Liver (tissue), 3 donors: ENCODE measurements at regions not wholly inside any gene's neighbourhood (a gene's known extent, or its start where the extent isn't known, plus 50 kb on each side); places are given as distances from the start of the nearest gene placed in this dataset.

Experiments used
- CTCF ChIP-seq: fragments of 150-350 bp; IDR thresholded peaks from 2 replicates; pipeline ENCODE4 v1.5.1; 2017; ENCODE audit warnings: improper control_type of control experiment, low read depth, low read length; ENCODE audit not compliant: missing input control
- EGR1 ChIP-seq, 2 donors: IDR thresholded peaks; 2 replicates each; pipeline ENCODE4 v1.6.1; 2016 to 2018; ENCODE audit warnings: antibody characterized with exemption in 2 of 2, low read depth in 2 of 2
- GABPA ChIP-seq, 2 donors: IDR thresholded peaks in 1 of 2; conservative IDR thresholded peaks in 1 of 2; 2 replicates each; pipeline ENCODE4 v1.6.1; 2016; ENCODE audit warnings: antibody characterized with exemption in 2 of 2, mild to moderate bottlenecking in 1 of 2, moderate library complexity in 1 of 2
- HNF4G ChIP-seq: IDR thresholded peaks from 2 replicates; pipeline ENCODE4 v1.6.1; 2016; ENCODE audit warnings: antibody characterized with exemption
- RAD21 ChIP-seq, 2 donors: IDR thresholded peaks; 2 replicates each; pipeline ENCODE4 v1.6.1; 2016; ENCODE audit warnings: antibody characterized with exemption in 2 of 2, mild to moderate bottlenecking in 2 of 2
- TAF1 ChIP-seq: conservative IDR thresholded peaks from 2 replicates; pipeline ENCODE4 v1.6.1; 2016; ENCODE audit warnings: antibody characterized with exemption, mild to moderate bottlenecking
- TF ChIP-seq, protein P1 (sequence below): IDR thresholded peaks from 2 replicates; pipeline ENCODE4 v1.6.1; 2016; ENCODE audit warnings: antibody characterized with exemption, mild to moderate bottlenecking
- TF ChIP-seq, protein P2 (sequence below): IDR thresholded peaks from 2 replicates; pipeline ENCODE4 v1.6.1; 2016; ENCODE audit warnings: antibody characterized with exemption
- donor health status: healthy.
- donor health status: healthy.

DNA sequence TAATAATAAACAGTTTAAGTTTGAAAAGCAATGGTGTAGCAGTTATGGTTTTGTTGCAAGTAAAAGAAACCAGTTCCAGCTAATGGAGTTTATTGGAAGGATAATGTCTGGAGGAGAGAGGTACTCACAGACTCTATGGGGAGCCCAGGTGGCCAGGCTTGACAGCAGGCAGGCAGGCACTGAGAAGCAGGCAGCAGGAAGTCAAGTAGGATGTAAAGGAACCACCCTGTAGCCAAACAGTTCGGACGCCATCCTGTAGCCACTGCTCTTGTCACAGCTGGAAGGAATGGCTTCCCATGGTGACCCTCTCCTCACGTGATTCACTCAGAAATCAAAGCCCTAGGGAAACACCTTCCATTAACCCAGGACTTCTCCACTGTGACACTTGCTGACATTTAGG, 96.7 kb upstream of the MC3R start:
- TF ChIP-seq EGR1 (IDR thresholded peaks at IDR 0.05; ENCODE audit: low read depth in 2 of 2) (no peak), HNF4G (no peak), GABPA (IDR thresholded peaks at IDR 0.05 in 1 of 2, conservative IDR thresholded peaks at IDR 0.05 in 1 of 2) (no peak), RAD21 (IDR thresholded peaks at IDR 0.05) (no peak), CTCF (no peak), TAF1 (no peak)
- TF ChIP-seq, protein P1, sequence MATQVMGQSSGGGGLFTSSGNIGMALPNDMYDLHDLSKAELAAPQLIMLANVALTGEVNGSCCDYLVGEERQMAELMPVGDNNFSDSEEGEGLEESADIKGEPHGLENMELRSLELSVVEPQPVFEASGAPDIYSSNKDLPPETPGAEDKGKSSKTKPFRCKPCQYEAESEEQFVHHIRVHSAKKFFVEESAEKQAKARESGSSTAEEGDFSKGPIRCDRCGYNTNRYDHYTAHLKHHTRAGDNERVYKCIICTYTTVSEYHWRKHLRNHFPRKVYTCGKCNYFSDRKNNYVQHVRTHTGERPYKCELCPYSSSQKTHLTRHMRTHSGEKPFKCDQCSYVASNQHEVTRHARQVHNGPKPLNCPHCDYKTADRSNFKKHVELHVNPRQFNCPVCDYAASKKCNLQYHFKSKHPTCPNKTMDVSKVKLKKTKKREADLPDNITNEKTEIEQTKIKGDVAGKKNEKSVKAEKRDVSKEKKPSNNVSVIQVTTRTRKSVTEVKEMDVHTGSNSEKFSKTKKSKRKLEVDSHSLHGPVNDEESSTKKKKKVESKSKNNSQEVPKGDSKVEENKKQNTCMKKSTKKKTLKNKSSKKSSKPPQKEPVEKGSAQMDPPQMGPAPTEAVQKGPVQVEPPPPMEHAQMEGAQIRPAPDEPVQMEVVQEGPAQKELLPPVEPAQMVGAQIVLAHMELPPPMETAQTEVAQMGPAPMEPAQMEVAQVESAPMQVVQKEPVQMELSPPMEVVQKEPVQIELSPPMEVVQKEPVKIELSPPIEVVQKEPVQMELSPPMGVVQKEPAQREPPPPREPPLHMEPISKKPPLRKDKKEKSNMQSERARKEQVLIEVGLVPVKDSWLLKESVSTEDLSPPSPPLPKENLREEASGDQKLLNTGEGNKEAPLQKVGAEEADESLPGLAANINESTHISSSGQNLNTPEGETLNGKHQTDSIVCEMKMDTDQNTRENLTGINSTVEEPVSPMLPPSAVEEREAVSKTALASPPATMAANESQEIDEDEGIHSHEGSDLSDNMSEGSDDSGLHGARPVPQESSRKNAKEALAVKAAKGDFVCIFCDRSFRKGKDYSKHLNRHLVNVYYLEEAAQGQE = no peak
- TF ChIP-seq, protein P2, sequence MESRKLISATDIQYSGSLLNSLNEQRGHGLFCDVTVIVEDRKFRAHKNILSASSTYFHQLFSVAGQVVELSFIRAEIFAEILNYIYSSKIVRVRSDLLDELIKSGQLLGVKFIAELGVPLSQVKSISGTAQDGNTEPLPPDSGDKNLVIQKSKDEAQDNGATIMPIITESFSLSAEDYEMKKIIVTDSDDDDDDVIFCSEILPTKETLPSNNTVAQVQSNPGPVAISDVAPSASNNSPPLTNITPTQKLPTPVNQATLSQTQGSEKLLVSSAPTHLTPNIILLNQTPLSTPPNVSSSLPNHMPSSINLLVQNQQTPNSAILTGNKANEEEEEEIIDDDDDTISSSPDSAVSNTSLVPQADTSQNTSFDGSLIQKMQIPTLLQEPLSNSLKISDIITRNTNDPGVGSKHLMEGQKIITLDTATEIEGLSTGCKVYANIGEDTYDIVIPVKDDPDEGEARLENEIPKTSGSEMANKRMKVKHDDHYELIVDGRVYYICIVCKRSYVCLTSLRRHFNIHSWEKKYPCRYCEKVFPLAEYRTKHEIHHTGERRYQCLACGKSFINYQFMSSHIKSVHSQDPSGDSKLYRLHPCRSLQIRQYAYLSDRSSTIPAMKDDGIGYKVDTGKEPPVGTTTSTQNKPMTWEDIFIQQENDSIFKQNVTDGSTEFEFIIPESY = no peak
